ENCODE measurements at regions not wholly inside any gene's neighbourhood (a gene's known extent, or its start where the extent isn't known, plus 50 kb on each side); places are given as distances from the start of the nearest gene placed in this dataset.
A peak's percentile ranks its signal among the peaks of the same experiment; 100 is the strongest.

DNA sequence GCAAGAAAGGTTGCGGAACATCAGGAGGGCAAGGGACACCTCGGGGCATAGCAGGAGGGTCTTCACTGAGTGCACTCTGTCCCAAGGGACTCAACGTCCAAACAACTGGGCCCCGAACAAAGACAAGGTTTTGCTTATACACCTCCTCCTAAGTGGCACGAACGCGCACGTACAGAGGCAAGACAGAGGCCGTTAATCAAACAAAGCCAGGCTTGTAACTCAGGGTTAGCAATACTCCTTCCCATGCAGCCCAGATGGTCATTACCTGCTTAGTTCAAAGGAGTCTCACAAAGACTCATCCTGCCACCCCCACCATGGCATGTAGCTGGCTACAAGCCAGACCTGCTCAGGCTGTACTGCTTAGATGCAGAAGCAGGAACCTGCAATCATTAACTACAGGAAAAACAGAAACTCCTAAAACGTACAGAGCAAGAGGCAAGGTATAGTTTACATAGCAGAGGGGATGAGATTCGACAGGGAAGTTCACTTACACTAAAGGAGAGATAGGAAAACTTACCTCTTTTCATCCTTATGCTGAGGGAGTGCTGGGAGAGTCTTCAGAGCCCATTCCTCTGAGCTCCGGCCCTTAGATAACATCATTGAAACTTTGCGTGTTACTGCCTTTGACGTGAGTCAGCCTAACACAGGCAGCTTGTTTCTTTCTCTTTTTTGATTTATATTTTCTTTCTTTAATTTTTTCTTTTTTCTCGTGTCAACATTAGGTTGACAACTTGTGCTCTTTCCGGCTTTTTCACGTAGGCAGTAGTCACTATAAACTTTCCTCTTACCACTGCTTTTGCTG, 1319.1 kb downstream of the TMEM121 start:
- Histone ChIP-seq H3K4me3 (ENCODE audit: low read depth, low read length) (peak overlapping the region; percentile 53), H3K4me1 (peaks cover 26% of the 10 kb centered on the region), H3K36me3 (ENCODE audit: control insufficient read depth, insufficient read depth, low read length) (no peaks in the 10 kb centered on the region), H3K27me3 (replicated peaks; ENCODE audit: control insufficient read depth, insufficient read depth, low read length) (no peaks in the 10 kb centered on the region), H3K9me3 (no peaks in the 10 kb centered on the region)
- BruUV-seq (replicated peaks) = no TSS peak
- CTCF ChIA-PET = interaction anchor here (1.6 to 2.9 kb wide), 2 partner anchors 15 to 27 kb away, joined by 23 to 24 read pairs; no protein-coding TSS in a partner anchor
- DNase-seq = peak; percentile 73 to 88
- H3K4me3 Mint-ChIP-seq (ENCODE audit: unreplicated experiment) = peak overlapping the region; percentile 96
- H3K4me1 Mint-ChIP-seq (ENCODE audit: low read depth, unreplicated experiment) = peaks cover 39% of the 10 kb centered on the region
- POLR2A ChIA-PET = no interaction called here
- H3K9me3 Mint-ChIP-seq (ENCODE audit: unreplicated experiment) = no peaks in the 10 kb centered on the region
- no peaks in the 10 kb centered on the region for H3K36me3 Mint-ChIP-seq (ENCODE audit: insufficient read depth, unreplicated experiment)
- intact Hi-C loops (cut with micrococcal nuclease; ENCODE audit: unreplicated experiment) = loop anchor here (1.0 kb wide), 1 partner anchor 27 kb away; no protein-coding TSS in a partner anchor
- H3K27me3 Mint-ChIP-seq (ENCODE audit: insufficient read depth, unreplicated experiment) = no peaks in the 10 kb centered on the region
- peak overlapping the region; percentile 80 for H3K27ac Mint-ChIP-seq (ENCODE audit: unreplicated experiment)
- TF ChIP-seq, protein P1, sequence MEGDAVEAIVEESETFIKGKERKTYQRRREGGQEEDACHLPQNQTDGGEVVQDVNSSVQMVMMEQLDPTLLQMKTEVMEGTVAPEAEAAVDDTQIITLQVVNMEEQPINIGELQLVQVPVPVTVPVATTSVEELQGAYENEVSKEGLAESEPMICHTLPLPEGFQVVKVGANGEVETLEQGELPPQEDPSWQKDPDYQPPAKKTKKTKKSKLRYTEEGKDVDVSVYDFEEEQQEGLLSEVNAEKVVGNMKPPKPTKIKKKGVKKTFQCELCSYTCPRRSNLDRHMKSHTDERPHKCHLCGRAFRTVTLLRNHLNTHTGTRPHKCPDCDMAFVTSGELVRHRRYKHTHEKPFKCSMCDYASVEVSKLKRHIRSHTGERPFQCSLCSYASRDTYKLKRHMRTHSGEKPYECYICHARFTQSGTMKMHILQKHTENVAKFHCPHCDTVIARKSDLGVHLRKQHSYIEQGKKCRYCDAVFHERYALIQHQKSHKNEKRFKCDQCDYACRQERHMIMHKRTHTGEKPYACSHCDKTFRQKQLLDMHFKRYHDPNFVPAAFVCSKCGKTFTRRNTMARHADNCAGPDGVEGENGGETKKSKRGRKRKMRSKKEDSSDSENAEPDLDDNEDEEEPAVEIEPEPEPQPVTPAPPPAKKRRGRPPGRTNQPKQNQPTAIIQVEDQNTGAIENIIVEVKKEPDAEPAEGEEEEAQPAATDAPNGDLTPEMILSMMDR (IDR thresholded peaks at IDR 0.05; ENCODE audit: insufficient read depth in 1 of 2, low read depth in 1 of 2, low read length in 1 of 2, severe bottlenecking in 1 of 2, unreplicated experiment in 1 of 2) = no peak

DNA sequence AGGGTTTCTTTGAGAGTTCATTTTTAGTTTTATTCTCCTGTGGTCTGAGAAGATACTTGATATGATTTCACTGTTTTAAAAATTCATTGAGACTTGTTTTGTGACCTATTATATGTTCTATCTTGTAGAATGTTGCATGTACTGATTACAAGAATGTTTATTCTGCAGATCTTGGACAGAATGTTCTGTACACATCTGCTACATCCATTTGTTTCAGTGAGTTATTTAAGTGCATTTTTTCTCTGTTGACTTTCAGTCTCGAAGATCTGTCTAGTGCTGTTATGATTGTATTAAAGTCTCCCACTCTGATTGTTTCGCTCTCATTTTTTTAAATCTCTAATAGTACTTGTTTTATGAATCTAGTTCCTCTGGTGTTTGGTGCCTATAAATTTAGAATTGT, 1319.8 kb downstream of the TMEM121 start:
- Histone ChIP-seq H3K27me3 (replicated peaks; ENCODE audit: control insufficient read depth, insufficient read depth, low read length) (no peaks in the 10 kb centered on the region), H3K4me3 (ENCODE audit: low read depth, low read length) (peak overlapping the region; percentile 28), H3K4me1 (peaks cover 26% of the 10 kb centered on the region), H3K9me3 (no peaks in the 10 kb centered on the region), H3K36me3 (ENCODE audit: control insufficient read depth, insufficient read depth, low read length) (no peaks in the 10 kb centered on the region)
- BruUV-seq (replicated peaks) = no TSS peak
- no peak for DNase-seq
- Mint-ChIP-seq H3K27ac (ENCODE audit: unreplicated experiment) (peak overlapping the region; percentile 80), H3K27me3 (ENCODE audit: insufficient read depth, unreplicated experiment) (no peaks in the 10 kb centered on the region), H3K9me3 (ENCODE audit: unreplicated experiment) (no peaks in the 10 kb centered on the region), H3K36me3 (ENCODE audit: insufficient read depth, unreplicated experiment) (no peaks in the 10 kb centered on the region), H3K4me3 (ENCODE audit: unreplicated experiment) (peak overlapping the region; percentile 96), H3K4me1 (ENCODE audit: low read depth, unreplicated experiment) (peaks cover 39% of the 10 kb centered on the region)
- ChIA-PET CTCF (interaction anchor here (1.6 to 2.9 kb wide), 2 partner anchors 15 to 26 kb away, joined by 23 to 24 read pairs; no protein-coding TSS in a partner anchor), POLR2A (no interaction called here)
- intact Hi-C loops (cut with micrococcal nuclease; ENCODE audit: unreplicated experiment) = no loop called here
- TF ChIP-seq, protein P1 (IDR thresholded peaks at IDR 0.05; ENCODE audit: insufficient read depth in 1 of 2, low read depth in 1 of 2, low read length in 1 of 2, severe bottlenecking in 1 of 2, unreplicated experiment in 1 of 2) = no peak

DNA sequence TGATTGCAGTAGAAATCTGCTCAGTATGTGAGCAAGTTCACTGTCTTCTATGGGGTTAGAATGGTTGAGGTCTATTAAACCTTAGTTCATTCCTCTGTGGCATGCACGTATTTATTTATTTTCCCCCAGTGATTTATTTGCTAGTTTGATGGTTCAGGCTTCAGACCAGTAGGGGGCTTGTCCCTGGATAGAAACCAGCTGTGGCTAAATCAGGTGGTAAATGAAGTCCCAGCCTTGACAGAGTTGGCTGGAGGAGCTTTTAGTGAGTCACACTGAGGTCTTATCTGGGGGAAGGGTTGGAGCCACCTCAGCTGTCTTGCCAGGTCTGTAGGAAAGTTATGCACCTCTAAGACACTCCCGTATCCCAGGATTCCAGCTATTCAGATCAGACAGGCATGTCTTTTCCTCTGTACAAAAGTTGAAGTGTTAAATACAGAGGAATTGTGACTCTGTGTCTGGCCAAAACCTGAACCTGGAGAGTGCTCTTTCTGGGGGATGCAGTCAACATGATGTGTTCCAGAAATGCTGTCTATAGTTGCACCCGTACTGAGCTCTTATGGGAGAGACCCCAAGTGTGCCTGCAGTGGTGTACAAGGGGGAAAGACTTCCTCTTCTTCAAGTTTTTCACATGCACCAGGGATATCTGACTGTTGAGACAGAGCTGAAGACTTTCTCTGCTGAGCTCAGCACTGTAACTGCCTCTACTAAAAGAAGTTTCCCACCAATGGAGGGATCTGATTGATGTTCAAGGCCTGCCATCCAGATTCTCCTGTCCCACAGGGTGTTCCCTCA, 1322.1 kb downstream of the TMEM121 start:
- H3K9me3 ChIP-seq = no peaks in the 10 kb centered on the region
- POLR2A ChIA-PET = no interaction called here
- H3K4me3 ChIP-seq (ENCODE audit: low read depth, low read length) = no peak overlapping the region
- TF ChIP-seq, protein P1 (IDR thresholded peaks at IDR 0.05; ENCODE audit: insufficient read depth in 1 of 2, low read depth in 1 of 2, low read length in 1 of 2, severe bottlenecking in 1 of 2, unreplicated experiment in 1 of 2) = peak in 1 of 2 experiments; percentile 42
- no peaks in the 10 kb centered on the region for H3K36me3 ChIP-seq (ENCODE audit: control insufficient read depth, insufficient read depth, low read length)
- Mint-ChIP-seq H3K9me3 (ENCODE audit: unreplicated experiment) (no peaks in the 10 kb centered on the region), H3K36me3 (ENCODE audit: insufficient read depth, unreplicated experiment) (no peaks in the 10 kb centered on the region), H3K27ac (ENCODE audit: unreplicated experiment) (no peak overlapping the region), H3K4me1 (ENCODE audit: low read depth, unreplicated experiment) (peaks cover 26% of the 10 kb centered on the region), H3K27me3 (ENCODE audit: insufficient read depth, unreplicated experiment) (no peaks in the 10 kb centered on the region), H3K4me3 (ENCODE audit: unreplicated experiment) (no peak overlapping the region)
- no TSS peak for BruUV-seq (replicated peaks)
- no peaks in the 10 kb centered on the region for H3K27me3 ChIP-seq (replicated peaks; ENCODE audit: control insufficient read depth, insufficient read depth, low read length)
- H3K4me1 ChIP-seq = peaks cover 26% of the 10 kb centered on the region
- peak; percentile 28 to 61 for DNase-seq
- intact Hi-C loops (cut with micrococcal nuclease; ENCODE audit: unreplicated experiment) = no loop called here
- CTCF ChIA-PET = interaction anchor here (0.9 to 2.6 kb wide), 3 partner anchors 18 to 27 kb away, joined by 3 to 21 read pairs (median 5); no protein-coding TSS in a partner anchor
